H9 (cell line): ENCODE measurements at regions not wholly inside any gene's neighbourhood (a gene's known extent, or its start where the extent isn't known, plus 50 kb on each side); places are given as distances from the start of the nearest gene placed in this dataset.

Experiments used
- DNase-seq: peaks from one replicate; pipeline ENCODE4 v3.0.0-alpha.2; 2017
- H2AFZ ChIP-seq: one replicate; pipeline ENCODE4 v1.6.1; 2013; ENCODE audit warnings: mild to moderate bottlenecking, low read length, control low read depth, moderate library complexity
- H2AK5ac ChIP-seq: 2 replicates; pipeline ENCODE4 v1.6.1; 2013; ENCODE audit warnings: low read length, control low read depth, mixed read lengths; ENCODE audit not compliant: insufficient read length
- H2BK120ac ChIP-seq: one replicate; pipeline ENCODE4 v1.6.1; 2013; ENCODE audit warnings: low read depth, mild to moderate bottlenecking, low read length, control low read depth, inconsistent platforms; ENCODE audit not compliant: poor library complexity, severe bottlenecking
- H2BK12ac ChIP-seq: 2 replicates; pipeline ENCODE4 v1.6.1; 2013; ENCODE audit warnings: low read length, control low read depth, mixed read lengths, low read depth; ENCODE audit not compliant: insufficient read length
- H2BK15ac ChIP-seq: 2 replicates; pipeline ENCODE4 v1.6.1; 2013; ENCODE audit warnings: low read depth, low read length, control low read depth
- H2BK20ac ChIP-seq: one replicate; pipeline ENCODE4 v1.6.1; 2013; ENCODE audit warnings: low read depth, mild to moderate bottlenecking, low read length, control low read depth, inconsistent platforms; ENCODE audit not compliant: poor library complexity, severe bottlenecking
- H2BK5ac ChIP-seq: 2 replicates; pipeline ENCODE4 v1.6.1; 2013; ENCODE audit warnings: low read length, control low read depth, mixed read lengths; ENCODE audit not compliant: insufficient read length
- H3K14ac ChIP-seq: 2 replicates; pipeline ENCODE4 v1.6.1; 2013; ENCODE audit warnings: low read length, control low read depth; ENCODE audit not compliant: insufficient read depth
- H3K18ac ChIP-seq: 2 replicates; pipeline ENCODE4 v1.6.1; 2013; ENCODE audit warnings: low read depth, mild to moderate bottlenecking, mixed read lengths, low read length, control low read depth; ENCODE audit not compliant: insufficient read length
- H3K23ac ChIP-seq: 2 replicates; pipeline ENCODE4 v1.6.1; 2013; ENCODE audit warnings: low read length, control low read depth, mixed read lengths, low read depth; ENCODE audit not compliant: insufficient read length
- H3K23me2 ChIP-seq: 2 replicates; pipeline ENCODE4 v1.6.1; 2013; ENCODE audit warnings: low read depth, mild to moderate bottlenecking, mixed read lengths, low read length, control low read depth; ENCODE audit not compliant: insufficient read length, poor library complexity, severe bottlenecking
- H3K27ac ChIP-seq: 2 replicates; pipeline ENCODE4 v1.5.1; 2013; ENCODE audit warnings: low read length, control low read depth, mixed read lengths, low read depth; ENCODE audit not compliant: insufficient read length
- H3K27me3 ChIP-seq: 2 replicates; pipeline ENCODE4 v1.6.1; 2013; ENCODE audit warnings: low read length, control low read depth, inconsistent platforms; ENCODE audit not compliant: insufficient read depth
- H3K4ac ChIP-seq: 2 replicates; pipeline ENCODE4 v1.6.1; 2013; ENCODE audit warnings: low read depth, mild to moderate bottlenecking, control low read depth, inconsistent platforms, low read length, moderate library complexity
- H3K4me1 ChIP-seq: 2 replicates; pipeline ENCODE4 v1.6.1; 2013; ENCODE audit warnings: low read length, control low read depth, inconsistent platforms; ENCODE audit not compliant: insufficient read depth
- H3K4me2 ChIP-seq: 2 replicates; pipeline ENCODE4 v1.6.1; 2013; ENCODE audit warnings: low read length, control low read depth, mixed read lengths; ENCODE audit not compliant: insufficient read length, insufficient read depth
- H3K56ac ChIP-seq: 2 replicates; pipeline ENCODE4 v1.6.1; 2013; ENCODE audit warnings: low read depth, mild to moderate bottlenecking, mixed read lengths, low read length, control low read depth; ENCODE audit not compliant: insufficient read length
- H3K79me1 ChIP-seq: 2 replicates; pipeline ENCODE4 v1.6.1; 2013; ENCODE audit warnings: low read depth, mild to moderate bottlenecking, moderate library complexity, low read length, control low read depth, inconsistent platforms; ENCODE audit not compliant: insufficient read depth, poor library complexity, severe bottlenecking
- H3K79me2 ChIP-seq: 2 replicates; pipeline ENCODE4 v1.6.1; 2013; ENCODE audit warnings: low read length, control low read depth, inconsistent platforms; ENCODE audit not compliant: insufficient read depth
- H3K9ac ChIP-seq: 2 replicates; pipeline ENCODE4 v1.6.1; 2013; ENCODE audit warnings: low read length, control low read depth, mixed read lengths; ENCODE audit not compliant: insufficient read length; ENCODE audit errors: extremely low read depth
- H3K9me3 ChIP-seq: one replicate; pipeline ENCODE4 v1.6.1; 2013; ENCODE audit warnings: low read depth, low read length, inconsistent platforms; ENCODE audit not compliant: control insufficient read depth
- H3T11ph ChIP-seq: one replicate; pipeline ENCODE4 v1.6.1; 2013; ENCODE audit warnings: mild to moderate bottlenecking, low read length, control low read depth, inconsistent platforms
- H4K20me1 ChIP-seq: one replicate; pipeline ENCODE4 v1.6.1; 2013; ENCODE audit not compliant: control insufficient read depth, insufficient read length, insufficient read depth
- H4K5ac ChIP-seq: 2 replicates; pipeline ENCODE4 v1.6.1; 2013; ENCODE audit warnings: low read depth, mild to moderate bottlenecking, mixed read lengths, low read length, control low read depth; ENCODE audit not compliant: insufficient read length
- H4K8ac ChIP-seq: replicated peaks from 2 replicates; pipeline ENCODE4 v1.6.1; 2013; ENCODE audit warnings: low read length, control low read depth, mixed read lengths, low read depth; ENCODE audit not compliant: insufficient read length
- H4K91ac ChIP-seq: 2 replicates; pipeline ENCODE4 v1.6.1; 2013; ENCODE audit warnings: low read depth, mild to moderate bottlenecking, moderate library complexity, mixed read lengths, low read length, control low read depth; ENCODE audit not compliant: insufficient read length
- H3K27ac Mint-ChIP-seq, 3 experiments: 2 replicates in 2 of 3; 3 replicates in 1 of 3; pipeline ENCODE4 v1.8.0; 2020 to 2021; ENCODE audit warnings: mixed read lengths in 3 of 3, mild to moderate bottlenecking in 1 of 3, moderate library complexity in 1 of 3
- H3K27me3 Mint-ChIP-seq: 2 replicates; pipeline ENCODE4 v1.8.0; 2021; ENCODE audit warnings: low read depth, mild to moderate bottlenecking, moderate library complexity, mixed read lengths
- H3K36me3 Mint-ChIP-seq, 3 experiments: 2 replicates in 2 of 3; 3 replicates in 1 of 3; pipeline ENCODE4 v1.8.0; 2020 to 2021; ENCODE audit warnings: low read depth in 3 of 3, mixed read lengths in 3 of 3; ENCODE audit not compliant: insufficient read depth in 1 of 3
- H3K4me1 Mint-ChIP-seq, 2 experiments: 2 replicates each; pipeline ENCODE4 v1.8.0; 2020; ENCODE audit warnings: mixed read lengths in 2 of 2
- H3K4me3 Mint-ChIP-seq, 2 experiments: 2 replicates in 1 of 2; 3 replicates in 1 of 2; pipeline ENCODE4 v1.8.0; 2020 to 2021; ENCODE audit warnings: mild to moderate bottlenecking in 2 of 2, mixed read lengths in 2 of 2, moderate library complexity in 1 of 2
- H3K9me3 Mint-ChIP-seq, 2 experiments: 2 replicates in 1 of 2; 3 replicates in 1 of 2; pipeline ENCODE4 v1.8.0; 2020; ENCODE audit warnings: mild to moderate bottlenecking in 2 of 2, mixed read lengths in 2 of 2, moderate library complexity in 1 of 2
- CTCF ChIP-seq: fragments of 200-600 bp; sonication (generic); conservative IDR thresholded peaks from 3 replicates; pipeline ENCODE4 v1.8.0; 2021; ENCODE audit warnings: antibody characterized with exemption, mild to moderate bottlenecking
- WGBS: extraction: QIAGEN DNeasy Blood & Tissue Kit; methylation state at CpG from one replicate; pipeline ENCODE4 v1.1.7; 2013; ENCODE audit warnings: missing lambda C conversion rate, low lambda C conversion rate, mixed read lengths; ENCODE audit not compliant: insufficient read length; ENCODE audit errors: extremely low coverage; 5-methylcytosine and 5-hydroxymethylcytosine counted together

GRCh38 chr21:23009360-23009759, 2011.2 kb downstream of the NCAM2 start:
- Histone ChIP-seq H3K27ac (no peak overlapping the region), H4K8ac (no peak overlapping the region), H4K5ac (no peak overlapping the region), H2AFZ (no peak overlapping the region), H2BK15ac (no peak overlapping the region), H3K27me3 (no peaks in the 10 kb centered on the region), H3K9ac (no peak overlapping the region), H3K4me1 (no peaks in the 10 kb centered on the region), H3K79me1 (no peaks in the 10 kb centered on the region), H3K14ac (no peak overlapping the region), H4K91ac (no peak overlapping the region), H2BK5ac (no peak overlapping the region), H3K9me3 (no peaks in the 10 kb centered on the region), H3K56ac (no peak overlapping the region), H3K23me2 (no peaks in the 10 kb centered on the region), H3K4ac (no peak overlapping the region), H3K23ac (no peak overlapping the region), H3K4me2 (no peak overlapping the region), H2BK120ac (no peak overlapping the region), H3T11ph (no peak overlapping the region), H3K18ac (no peak overlapping the region), H2AK5ac (no peak overlapping the region), H2BK20ac (no peak overlapping the region), H2BK12ac (no peak overlapping the region), H3K79me2 (no peaks in the 10 kb centered on the region), H4K20me1 (no peaks in the 10 kb centered on the region)
- H3K4me3 Mint-ChIP-seq = no peak overlapping the region
- no peak for TF ChIP-seq CTCF
- no peaks in the 10 kb centered on the region for H3K27me3 Mint-ChIP-seq
- no peak for DNase-seq
- peaks cover 2 to 3% of the 10 kb centered on the region in 2 experiments; a peak in 3 of 4 replicates for H3K4me1 Mint-ChIP-seq
- H3K36me3 Mint-ChIP-seq = no peaks in the 10 kb centered on the region
- H3K27ac Mint-ChIP-seq = no peak overlapping the region
- WGBS = no CpG with 5 or more reads among the region's 3 CpGs
- H3K9me3 Mint-ChIP-seq = no peaks in the 10 kb centered on the region
